ENCODE measurements at regions not wholly inside any gene's neighbourhood (a gene's known extent, or its start where the extent isn't known, plus 50 kb on each side); places are given as distances from the start of the nearest gene placed in this dataset.
A peak's percentile ranks its signal among the peaks of the same experiment; 100 is the strongest.

GRCh38 chr11:134502153-134502550 lies 90.1 kb upstream of the B3GAT1 start:
- no peaks in the 10 kb centered on the region for H3K27me3 ChIP-seq (replicated peaks in 1 of 4; ENCODE audit: control insufficient read depth in 3 of 4, extremely low read depth in 1 of 4, insufficient read depth in 3 of 4, low read length in 3 of 4)
- no peaks in the 10 kb centered on the region for H3K79me2 ChIP-seq (ENCODE audit: control insufficient read depth in 1 of 2, insufficient read depth in 2 of 2, low read length in 2 of 2)
- DNase-seq (ENCODE audit: low read depth in 1 of 2, low spot score in 2 of 2) = no peak
- H3K23me2 ChIP-seq (ENCODE audit: low read depth, low read length) = no peaks in the 10 kb centered on the region
- H4K5ac ChIP-seq (ENCODE audit: insufficient read length, low read depth, low read length) = no peak overlapping the region
- no peak overlapping the region for H3K4ac ChIP-seq (replicated peaks; ENCODE audit: insufficient read length, low read depth, low read length)
- H2AFZ ChIP-seq (ENCODE audit: low read length) = no peak overlapping the region
- no peak overlapping the region for H2BK120ac ChIP-seq (replicated peaks; ENCODE audit: low read depth, low read length)
- no peak overlapping the region for H3K4me3 ChIP-seq (ENCODE audit: extremely low read depth in 1 of 4, insufficient read depth in 2 of 4, low read depth in 3 of 4, low read length in 4 of 4)
- no peak for TF ChIP-seq SIX5 (IDR thresholded peaks at IDR 0.05; ENCODE audit: low read depth, low read length)
- no peak for TF ChIP-seq YY1 (IDR thresholded peaks at IDR 0.05; ENCODE audit: low read depth, low read length)
- H2BK15ac ChIP-seq (ENCODE audit: low read length) = no peak overlapping the region
- H3K9ac ChIP-seq (replicated peaks in 1 of 4; ENCODE audit: extremely low read depth in 1 of 4, low read depth in 3 of 4, low read length in 3 of 4) = no peak overlapping the region
- H4K20me1 ChIP-seq (replicated peaks in 1 of 2; ENCODE audit: control insufficient read depth in 1 of 2, insufficient read depth in 2 of 2, low read length in 2 of 2) = peaks cover 2% of the 10 kb centered on the region in 2 experiments
- no peak overlapping the region for H3K27ac ChIP-seq (ENCODE audit: low read depth, low read length)
- no peaks in the 10 kb centered on the region for H3K9me3 ChIP-seq (ENCODE audit: insufficient read depth in 2 of 2, low read depth in 1 of 2, low read length in 1 of 2)
- no peaks in the 10 kb centered on the region for H3K79me1 ChIP-seq (ENCODE audit: low read depth, low read length)
- H2AK5ac ChIP-seq (ENCODE audit: low read depth, low read length) = no peak overlapping the region
- H2BK20ac ChIP-seq (ENCODE audit: low read length) = 0 out of 2 replicates have a peak overlapping the region, but pooled peaks have one; percentile 18
- no peak overlapping the region for H4K8ac ChIP-seq (ENCODE audit: extremely low read depth, insufficient read depth, low read length)
- no peak overlapping the region for H3K14ac ChIP-seq (ENCODE audit: insufficient read length)
- POLR2A ChIA-PET (ENCODE audit: partially characterized antibody) = no interaction called here
- no peaks in the 10 kb centered on the region for H3K36me3 ChIP-seq (ENCODE audit: control insufficient read depth in 2 of 4, insufficient read depth in 4 of 4, low read length in 3 of 4)
- 92% methylated on average over 5 of the region's 5 CpGs; no CpG with 5 or more reads in 1 of the 2 experiments for WGBS, 2 experiments (ENCODE audit: extremely low coverage in 1 of 2, insufficient coverage in 1 of 2, insufficient read length in 1 of 2, insufficient replicate concordance in 2 of 2, low coverage in 1 of 2, low lambda C conversion rate in 2 of 2, missing lambda C conversion rate in 1 of 2)
- no peak overlapping the region for H3K4me2 ChIP-seq (ENCODE audit: insufficient read depth in 1 of 2, low read depth in 2 of 2, low read length in 2 of 2)
- peak overlapping the region; percentile 75 for H4K91ac ChIP-seq (replicated peaks; ENCODE audit: insufficient read length, low read length)
- CTCF ChIA-PET (ENCODE audit: partially characterized antibody) = interaction anchor here (1.1 kb wide), 2 partner anchors 37 to 75 kb away, joined by 3 read pairs; no protein-coding TSS in a partner anchor
- H2BK12ac ChIP-seq (ENCODE audit: low read depth, low read length) = no peak overlapping the region
- H2BK5ac ChIP-seq (ENCODE audit: low read depth, low read length) = no peak overlapping the region
- no peak overlapping the region for H3K56ac ChIP-seq (replicated peaks; ENCODE audit: insufficient read length, low read depth, low read length)
- H3K23ac ChIP-seq (ENCODE audit: insufficient read length) = no peak overlapping the region
- no peak for FAIRE-seq
- peaks cover 0 to 23% (median 13%) of the 10 kb centered on the region in 4 experiments; a peak in 6 of 7 replicates for H3K4me1 ChIP-seq (replicated peaks in 1 of 4; ENCODE audit: control insufficient read depth in 3 of 4, insufficient read depth in 4 of 4, low read length in 3 of 4)
- no peak overlapping the region for H3K18ac ChIP-seq (ENCODE audit: extremely low read depth, low read length)
